HCT116 (cell line): ENCODE measurements at regions not wholly inside any gene's neighbourhood (a gene's known extent, or its start where the extent isn't known, plus 50 kb on each side); places are given as distances from the start of the nearest gene placed in this dataset.

Source experiments
- ATF3 ChIP-seq: IDR thresholded peaks from 2 replicates; pipeline ENCODE4 v1.6.1; 2012
- CEBPB ChIP-seq: IDR thresholded peaks from 2 replicates; pipeline ENCODE4 v1.6.1; 2012; ENCODE audit warnings: low read depth
- CTCF ChIP-seq, 3 experiments: fragments of 200-600 bp in 1 of 3; sonication (generic) in 1 of 3; IDR thresholded peaks in 2 of 3; conservative IDR thresholded peaks in 1 of 3; 2 replicates each; pipeline ENCODE4 v1.5.1; 2012 to 2017; ENCODE audit warnings: low read depth in 2 of 3, low read length in 2 of 3, antibody characterized with exemption in 1 of 3, borderline replicate concordance in 1 of 3, control low read depth in 1 of 3, mild to moderate bottlenecking in 1 of 3, mixed read lengths in 1 of 3, mixed run types in 1 of 3, moderate library complexity in 1 of 3; ENCODE audit not compliant: insufficient read depth in 1 of 3
- EGR1 ChIP-seq: IDR thresholded peaks from 2 replicates; pipeline ENCODE4 v1.6.1; 2012; ENCODE audit warnings: low read depth
- EZH2 ChIP-seq: fragments of 200-600 bp; sonication (generic); IDR thresholded peaks from 2 replicates; pipeline ENCODE4 v1.6.1; 2017; ENCODE audit warnings: antibody characterized with exemption, mixed run types
- MAX ChIP-seq: IDR thresholded peaks from 2 replicates; pipeline ENCODE4 v1.6.1; 2012
- POLR2A ChIP-seq: IDR thresholded peaks from 2 replicates; pipeline ENCODE4 v1.7.0; 2011; ENCODE audit warnings: borderline replicate concordance; ENCODE audit not compliant: insufficient read depth, insufficient read length; ENCODE audit errors: extremely low read depth
- POLR2AphosphoS5 ChIP-seq: IDR thresholded peaks from 2 replicates; pipeline ENCODE4 v1.6.1; 2011; ENCODE audit warnings: mild to moderate bottlenecking, low read depth, low read length, moderate library complexity
- SIN3A ChIP-seq: IDR thresholded peaks from 2 replicates; pipeline ENCODE4 v1.6.1; 2012; ENCODE audit warnings: low read depth
- TCF7L2 ChIP-seq: IDR thresholded peaks from 2 replicates; pipeline ENCODE4 v1.7.0; 2011; ENCODE audit warnings: borderline replicate concordance, inconsistent platforms; ENCODE audit not compliant: insufficient read depth, insufficient read length; ENCODE audit errors: extremely low read depth
- YY1 ChIP-seq: IDR thresholded peaks from 2 replicates; pipeline ENCODE4 v1.6.1; 2011; ENCODE audit warnings: low read length, low read depth, moderate library complexity, mild to moderate bottlenecking; ENCODE audit not compliant: insufficient replicate concordance; ENCODE audit errors: extremely low read depth
- ZNF274 ChIP-seq: fragments of 200-500 bp; sonication (Bioruptor generic); IDR thresholded peaks from 2 replicates; pipeline ENCODE4 v1.6.1; 2014; ENCODE audit warnings: mild to moderate bottlenecking, low read depth, low read length, inconsistent platforms

GRCh38 chr2:56014046-56014730 is 90.6 kb upstream of the EFEMP1 start:
- TF ChIP-seq POLR2A (no peak), POLR2AphosphoS5 (no peak), CTCF (IDR thresholded peaks at IDR 0.05 in 2 of 3, conservative IDR thresholded peaks at IDR 0.05 in 1 of 3; ENCODE audit: borderline replicate concordance in 1 of 3, insufficient read depth in 1 of 3, low read depth in 2 of 3, low read length in 2 of 3) (no peak), SIN3A (no peak), TCF7L2 (no peak), MAX (no peak), CEBPB (no peak), ZNF274 (no peak), YY1 (no peak), ATF3 (no peak), EZH2 (no peak), EGR1 (no peak)
